ENCODE measurements at regions not wholly inside any gene's neighbourhood (a gene's known extent, or its start where the extent isn't known, plus 50 kb on each side); places are given as distances from the start of the nearest gene placed in this dataset.

GRCh38 chr15:80328496-80328895 lies 75.7 kb upstream of the ARNT2 start:
- TF ChIP-seq POLR2A (IDR thresholded peaks at IDR 0.05; ENCODE audit: extremely low read depth, insufficient read length) (no peak), CTCF (IDR thresholded peaks at IDR 0.05; ENCODE audit: low read depth, low read length) (no peak)

All from NB4 (cell line).